Iris pigment epithelial cell (primary cell): ENCODE measurements at regions not wholly inside any gene's neighbourhood (a gene's known extent, or its start where the extent isn't known, plus 50 kb on each side); places are given as distances from the start of the nearest gene placed in this dataset.

Source experiments
- DNase-seq: peaks from one replicate; pipeline ENCODE4 v3.0.0-alpha.2; 2011; ENCODE audit warnings: low read depth

- no peak for DNase-seq
Observed at GRCh38 chr9:81190659-81191058, 498.7 kb downstream of the TLE1 start.

- DNase-seq = peak; percentile 90
Observed at GRCh38 chr9:81183761-81184160, 505.6 kb downstream of the TLE1 start.

- DNase-seq = peak; percentile 86
Observed at GRCh38 chr9:81182431-81182830, 506.9 kb downstream of the TLE1 start.

DNA sequence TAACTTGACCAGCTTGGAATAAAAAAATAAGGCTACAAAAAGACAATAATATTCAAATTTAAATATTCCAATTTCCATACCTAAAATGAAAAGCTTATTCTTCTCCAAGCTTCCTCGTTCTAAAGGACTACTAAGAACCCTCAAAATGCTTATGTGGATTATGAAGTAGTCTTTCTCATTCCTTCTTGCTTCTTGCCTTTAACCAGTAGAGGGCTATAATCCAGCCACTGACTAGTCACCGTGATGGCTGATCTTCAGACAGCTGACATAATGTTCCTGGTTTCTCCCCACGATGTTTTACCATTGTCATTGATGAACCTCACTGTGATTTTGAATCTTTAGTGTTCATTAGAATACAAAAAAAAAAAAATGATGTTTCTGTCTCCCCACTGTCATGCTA is 515.3 kb downstream of the TLE1 start:
- no peak for DNase-seq

- no peak for DNase-seq
Observed at GRCh38 chr9:81171689-81172088, 517.7 kb downstream of the TLE1 start.

DNA sequence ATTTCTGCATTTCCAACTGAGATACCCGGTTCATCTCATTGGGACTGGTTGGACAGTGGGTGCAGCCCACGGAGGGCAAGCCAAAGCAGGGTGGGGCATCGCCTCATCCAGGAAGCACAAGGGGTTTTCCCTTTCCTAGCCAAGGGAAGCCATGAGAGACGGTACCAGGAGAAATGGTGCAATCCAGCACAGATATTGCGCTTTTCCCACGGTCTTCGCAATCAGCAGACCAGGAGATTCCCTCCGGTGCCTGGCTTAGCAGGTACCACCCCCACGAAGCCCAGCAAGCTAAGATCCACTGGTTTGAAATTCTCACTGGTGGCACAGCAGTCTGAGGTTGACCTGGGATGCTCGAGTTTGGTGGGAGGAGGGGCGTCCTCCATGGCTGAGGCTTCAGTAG is 527.0 kb downstream of the TLE1 start:
- no peak for DNase-seq

DNA sequence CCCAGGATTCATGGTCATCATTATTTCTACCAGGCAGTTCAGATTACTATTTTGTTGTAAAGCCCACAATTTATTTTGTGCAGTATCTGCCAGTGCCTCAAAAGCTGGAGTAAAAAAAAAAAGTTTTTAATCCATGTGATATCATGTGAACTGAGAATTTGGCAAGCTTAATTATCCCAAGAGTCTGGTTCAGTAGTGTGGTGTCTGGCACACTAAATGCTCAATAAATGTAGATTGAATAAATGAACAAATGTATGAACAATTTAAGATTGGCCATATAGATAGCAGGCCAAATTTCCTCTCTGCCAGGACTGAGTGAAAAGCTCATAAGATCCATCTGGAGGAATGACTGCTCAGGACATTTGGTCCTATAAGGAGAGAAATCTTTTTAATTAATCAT is 533.0 kb downstream of the TLE1 start:
- no peak for DNase-seq

DNA sequence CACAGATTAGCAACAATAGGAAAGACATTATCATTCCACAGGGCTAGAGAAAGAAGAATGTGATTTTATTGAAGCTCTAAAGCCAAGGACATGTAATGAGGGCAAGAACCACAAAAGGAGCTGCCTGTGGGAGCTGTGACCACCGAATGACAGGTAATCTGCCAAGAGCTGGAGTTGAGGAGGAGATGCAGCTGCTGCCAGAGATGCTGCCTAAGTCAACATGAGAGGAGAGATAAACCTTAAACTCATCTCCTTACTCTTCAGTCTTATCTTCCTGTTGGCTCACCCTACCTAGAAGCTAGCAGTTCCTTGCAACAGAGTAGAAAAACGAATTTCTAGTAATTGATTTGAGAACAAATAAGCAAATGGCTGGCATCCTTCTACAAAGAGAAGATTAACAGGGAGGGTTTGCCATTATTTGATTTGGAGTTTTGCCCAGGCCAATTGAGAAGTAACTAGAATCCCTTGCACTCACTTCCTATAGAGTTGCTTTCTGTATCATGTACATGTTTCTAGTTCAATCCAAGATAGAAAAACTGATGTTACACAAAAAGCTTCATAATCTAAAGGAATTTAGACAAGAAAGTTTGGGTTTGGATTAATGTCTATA is 539.2 kb downstream of the TLE1 start:
- DNase-seq = no peak

GRCh38 chr9:81146684-81147337 is 542.5 kb downstream of the TLE1 start:
- DNase-seq = peak; percentile 58

- no peak for DNase-seq
Observed at GRCh38 chr9:81146241-81146640, 543.1 kb downstream of the TLE1 start.

GRCh38 chr9:81145331-81145963 is 543.9 kb downstream of the TLE1 start:
- DNase-seq = peak; percentile 16

DNA sequence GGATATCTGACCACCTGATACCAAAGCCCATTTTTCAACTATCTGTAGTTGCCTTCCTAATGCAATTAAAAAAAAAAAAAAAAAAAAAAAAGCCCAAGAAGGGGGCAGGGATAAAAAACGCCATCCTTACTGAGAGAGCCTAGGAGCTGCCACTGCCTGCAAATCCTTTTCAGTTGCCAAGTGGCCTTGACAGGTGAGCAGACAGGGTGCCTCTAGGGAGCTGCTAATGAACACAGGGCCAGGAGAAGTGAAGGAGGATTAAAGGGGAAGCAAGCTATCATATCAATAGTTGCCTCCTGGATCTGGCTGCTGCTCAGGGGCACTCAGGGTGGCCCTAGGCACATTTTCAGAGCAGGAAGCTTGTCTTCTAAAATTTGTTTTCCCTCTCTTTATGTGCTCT is 547.4 kb downstream of the TLE1 start:
- DNase-seq = no peak

GRCh38 chr9:81137976-81138568 is 551.3 kb downstream of the TLE1 start:
- DNase-seq = no peak

GRCh38 chr9:81132796-81133195 is 556.6 kb downstream of the TLE1 start:
- peak; percentile 27 for DNase-seq

- peak; percentile 84 for DNase-seq
Observed at GRCh38 chr9:81132318-81132717, 557.0 kb downstream of the TLE1 start.

GRCh38 chr9:81128701-81129100 is 560.6 kb downstream of the TLE1 start:
- DNase-seq = no peak

DNA sequence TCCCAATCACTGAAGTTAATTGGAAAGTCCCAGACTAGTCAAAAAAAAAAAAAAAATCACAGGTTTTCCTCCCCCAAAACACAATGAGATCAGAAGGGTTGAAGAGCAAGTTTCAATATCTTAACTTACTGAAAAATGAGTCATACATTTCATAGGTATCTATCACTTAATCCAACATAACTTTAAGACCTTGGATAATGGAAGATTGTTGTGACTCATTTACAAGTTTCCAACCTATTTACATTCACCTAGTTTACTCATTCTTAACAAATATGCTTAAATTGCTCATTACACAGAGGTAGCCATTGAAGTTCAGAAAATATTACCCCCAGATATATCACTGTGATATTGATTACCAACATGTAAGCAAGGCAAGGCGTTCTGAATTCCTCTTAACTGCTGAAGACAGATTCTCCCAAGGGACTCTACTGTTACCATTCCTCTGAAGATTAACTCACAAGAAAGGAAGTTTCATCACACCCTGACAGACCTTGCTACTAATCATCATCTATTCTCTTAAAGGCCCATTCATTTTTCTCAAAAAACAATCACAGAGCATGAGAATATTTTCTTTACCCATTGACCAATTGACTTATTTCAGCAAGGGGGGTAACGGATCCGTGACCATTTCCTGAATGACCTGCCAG is 563.8 kb downstream of the TLE1 start:
- DNase-seq = peak; percentile 57

- no peak for DNase-seq
Observed at GRCh38 chr9:81123526-81123925, 565.8 kb downstream of the TLE1 start.

DNA sequence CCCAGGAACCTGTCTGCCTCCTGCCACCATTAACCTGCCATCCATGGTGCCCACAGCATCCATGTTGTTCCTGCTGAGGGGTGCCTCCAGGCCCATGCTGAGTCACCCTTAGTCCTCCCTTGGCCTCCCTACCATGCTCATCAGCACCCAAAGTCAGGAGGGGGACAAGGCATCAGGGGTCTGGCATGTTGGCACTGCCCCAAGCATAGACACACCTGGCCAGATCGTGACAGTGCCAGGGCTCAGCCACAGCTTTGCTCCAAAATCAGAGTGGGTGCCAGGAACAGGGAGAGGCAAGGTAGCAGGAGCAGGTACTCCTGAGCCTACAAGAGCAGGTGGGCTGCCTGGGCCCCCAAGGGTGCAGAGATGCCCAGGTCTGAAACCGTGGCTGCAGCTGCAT is 566.6 kb downstream of the TLE1 start:
- DNase-seq = no peak

- no peak for DNase-seq
Observed at GRCh38 chr9:81119591-81119990, 569.8 kb downstream of the TLE1 start.

- peak; percentile 38 for DNase-seq
Observed at GRCh38 chr9:81118416-81118815, 570.9 kb downstream of the TLE1 start.

- no peak for DNase-seq
Observed at GRCh38 chr9:81116340-81117137, 572.8 kb downstream of the TLE1 start.
